Neural crest cell (in vitro differentiated cells): ENCODE measurements at regions not wholly inside any gene's neighbourhood (a gene's known extent, or its start where the extent isn't known, plus 50 kb on each side); places are given as distances from the start of the nearest gene placed in this dataset.

Experiments
- DNase-seq: peaks from one replicate; pipeline ENCODE4 v3.0.0; 2021; ENCODE audit warnings: low read depth, mixed read lengths, low spot score
- H3K27ac Mint-ChIP-seq: one replicate; pipeline ENCODE4 v1.8.0; 2021; ENCODE audit warnings: mild to moderate bottlenecking, mixed read lengths; ENCODE audit not compliant: unreplicated experiment
- H3K27me3 Mint-ChIP-seq: 2 replicates; pipeline ENCODE4 v1.8.0; 2021; ENCODE audit warnings: low read depth, mild to moderate bottlenecking, mixed read lengths
- H3K36me3 Mint-ChIP-seq: 2 replicates; pipeline ENCODE4 v1.8.0; 2021; ENCODE audit warnings: low read depth, mild to moderate bottlenecking, mixed read lengths
- H3K4me1 Mint-ChIP-seq: 2 replicates; pipeline ENCODE4 v1.8.0; 2021; ENCODE audit warnings: mixed read lengths
- H3K4me3 Mint-ChIP-seq: one replicate; pipeline ENCODE4 v1.8.0; 2021; ENCODE audit warnings: mild to moderate bottlenecking, mixed read lengths
- H3K9me3 Mint-ChIP-seq: 2 replicates; pipeline ENCODE4 v1.8.0; 2021; ENCODE audit warnings: mixed read lengths
- TF ChIP-seq, protein P1 (sequence below): fragments of 200-600 bp; sonication (generic); conservative IDR thresholded peaks from 2 replicates; pipeline ENCODE4 v1.5.0; 2021; ENCODE audit warnings: antibody characterized with exemption, mild to moderate bottlenecking

DNA sequence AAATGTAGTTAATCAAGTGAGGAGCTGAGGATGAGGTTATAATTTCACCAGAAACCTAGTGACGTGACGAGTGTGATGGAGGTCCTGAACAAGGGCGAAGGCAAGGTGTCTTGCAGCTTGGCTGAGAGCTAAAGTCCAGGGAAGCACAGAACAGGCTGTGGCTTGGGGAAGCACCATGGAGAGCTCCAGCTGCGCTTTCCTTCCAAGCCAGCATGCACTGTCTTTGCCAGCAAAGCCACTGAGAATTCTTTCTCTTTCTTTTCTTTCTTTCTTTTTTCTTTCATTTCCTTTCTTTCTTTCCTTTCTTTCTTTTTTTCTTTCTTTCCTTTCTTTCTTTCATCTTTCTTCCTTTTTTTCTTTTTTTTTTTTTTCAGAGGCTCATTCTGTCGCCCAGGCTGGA, 239.3 kb downstream of the FBXO15 start:
- Mint-ChIP-seq H3K4me1 (no peaks in the 10 kb centered on the region), H3K27ac (no peak overlapping the region), H3K4me3 (no peak overlapping the region), H3K27me3 (peaks cover 33% of the 10 kb centered on the region), H3K36me3 (no peaks in the 10 kb centered on the region), H3K9me3 (no peaks in the 10 kb centered on the region)
- TF ChIP-seq, protein P1, sequence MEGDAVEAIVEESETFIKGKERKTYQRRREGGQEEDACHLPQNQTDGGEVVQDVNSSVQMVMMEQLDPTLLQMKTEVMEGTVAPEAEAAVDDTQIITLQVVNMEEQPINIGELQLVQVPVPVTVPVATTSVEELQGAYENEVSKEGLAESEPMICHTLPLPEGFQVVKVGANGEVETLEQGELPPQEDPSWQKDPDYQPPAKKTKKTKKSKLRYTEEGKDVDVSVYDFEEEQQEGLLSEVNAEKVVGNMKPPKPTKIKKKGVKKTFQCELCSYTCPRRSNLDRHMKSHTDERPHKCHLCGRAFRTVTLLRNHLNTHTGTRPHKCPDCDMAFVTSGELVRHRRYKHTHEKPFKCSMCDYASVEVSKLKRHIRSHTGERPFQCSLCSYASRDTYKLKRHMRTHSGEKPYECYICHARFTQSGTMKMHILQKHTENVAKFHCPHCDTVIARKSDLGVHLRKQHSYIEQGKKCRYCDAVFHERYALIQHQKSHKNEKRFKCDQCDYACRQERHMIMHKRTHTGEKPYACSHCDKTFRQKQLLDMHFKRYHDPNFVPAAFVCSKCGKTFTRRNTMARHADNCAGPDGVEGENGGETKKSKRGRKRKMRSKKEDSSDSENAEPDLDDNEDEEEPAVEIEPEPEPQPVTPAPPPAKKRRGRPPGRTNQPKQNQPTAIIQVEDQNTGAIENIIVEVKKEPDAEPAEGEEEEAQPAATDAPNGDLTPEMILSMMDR, result no peak
- DNase-seq, result peak; percentile 26

DNA sequence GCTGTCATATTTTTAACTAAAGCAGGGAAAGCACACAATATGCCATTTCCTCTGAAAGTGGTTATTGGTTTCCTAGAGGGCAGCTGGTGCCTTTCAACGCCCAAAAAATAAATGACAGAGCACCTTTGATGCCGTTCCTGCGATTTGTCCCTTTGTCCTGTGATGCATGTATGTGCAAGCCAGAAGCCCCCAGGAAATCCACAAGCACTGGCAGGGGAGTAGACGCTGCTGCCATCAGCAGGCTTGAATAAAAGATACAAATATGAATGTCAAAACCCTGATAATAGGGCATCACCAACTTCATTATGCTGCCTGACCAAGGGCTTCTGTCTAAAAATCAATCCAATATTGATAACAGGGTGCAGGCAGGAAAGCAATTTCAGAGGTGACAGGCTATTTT, 246.1 kb downstream of the FBXO15 start:
- H3K9me3 Mint-ChIP-seq, result no peaks in the 10 kb centered on the region
- H3K4me1 Mint-ChIP-seq, result no peaks in the 10 kb centered on the region
- H3K27me3 Mint-ChIP-seq, result peaks cover 24% of the 10 kb centered on the region
- no peak overlapping the region for H3K27ac Mint-ChIP-seq
- H3K36me3 Mint-ChIP-seq, result no peaks in the 10 kb centered on the region
- no peak overlapping the region for H3K4me3 Mint-ChIP-seq
- no peak for DNase-seq
- TF ChIP-seq, protein P1, result no peak

DNA sequence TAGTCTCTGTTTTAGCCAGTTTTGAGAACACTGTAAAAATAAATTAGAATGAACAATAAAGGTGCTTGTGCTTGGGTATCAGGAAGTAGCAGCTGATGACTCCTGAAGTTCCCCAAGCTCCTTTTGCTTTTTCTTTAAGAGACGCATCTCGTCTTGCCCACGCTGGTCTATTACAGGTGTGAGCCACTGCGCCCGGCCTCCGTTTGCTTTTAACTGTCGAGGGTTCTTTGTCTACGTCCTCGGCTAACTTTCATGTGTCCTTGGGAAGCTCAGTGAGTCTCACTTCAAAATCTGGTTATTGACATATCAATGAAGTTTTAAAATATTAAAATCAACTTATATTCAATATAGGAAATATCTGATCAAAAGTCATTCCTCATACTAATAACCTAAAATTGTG, 246.5 kb downstream of the FBXO15 start:
- H3K36me3 Mint-ChIP-seq, result no peaks in the 10 kb centered on the region

DNA sequence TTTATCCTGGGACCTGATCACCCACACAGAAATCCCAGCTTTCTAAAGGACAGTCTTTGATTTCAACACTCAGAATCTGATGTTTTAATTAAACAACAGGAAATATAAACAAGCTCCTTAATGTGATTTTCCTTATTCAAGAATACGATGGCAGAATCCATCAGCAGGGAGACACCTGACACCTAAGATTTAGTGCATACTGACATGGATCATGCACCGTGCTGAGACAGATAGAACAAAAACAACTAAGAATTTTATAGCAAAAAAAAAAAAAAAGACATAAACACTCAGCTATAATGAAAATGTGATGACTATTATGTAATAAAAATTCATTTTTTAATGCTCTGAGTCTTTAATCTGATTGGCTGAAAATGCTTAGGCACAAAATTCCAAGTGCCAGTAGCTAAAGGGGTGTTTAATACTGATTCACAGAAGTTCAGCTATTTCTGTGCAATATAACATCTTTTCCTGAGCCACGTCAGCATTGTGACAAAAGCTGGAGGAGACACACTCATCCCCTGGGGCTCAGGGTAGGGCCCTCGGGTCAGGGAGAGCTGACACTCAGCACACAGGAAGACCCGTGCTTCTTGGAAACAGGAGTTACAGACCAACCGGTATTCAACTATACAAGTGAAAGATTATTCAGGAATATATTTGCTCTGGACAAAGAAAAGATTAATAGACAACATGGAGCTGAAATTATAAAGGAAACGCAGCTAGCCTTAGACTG, 247.4 kb downstream of the FBXO15 start:
- H3K36me3 Mint-ChIP-seq, result no peaks in the 10 kb centered on the region
- TF ChIP-seq, protein P1, result no peak
- H3K4me1 Mint-ChIP-seq, result peaks cover 3% of the 10 kb centered on the region
- H3K27ac Mint-ChIP-seq, result no peak overlapping the region
- DNase-seq, result no peak
- H3K4me3 Mint-ChIP-seq, result no peak overlapping the region
- H3K27me3 Mint-ChIP-seq, result peaks cover 11% of the 10 kb centered on the region
- no peaks in the 10 kb centered on the region for H3K9me3 Mint-ChIP-seq

More for the DNA sequence above, 246.5 kb downstream of the FBXO15 start:
- Mint-ChIP-seq H3K4me1 (no peaks in the 10 kb centered on the region), H3K27me3 (peaks cover 19% of the 10 kb centered on the region), H3K4me3 (no peak overlapping the region), H3K9me3 (no peaks in the 10 kb centered on the region), H3K27ac (no peak overlapping the region)
- TF ChIP-seq, protein P1, result no peak
- no peak for DNase-seq

DNA sequence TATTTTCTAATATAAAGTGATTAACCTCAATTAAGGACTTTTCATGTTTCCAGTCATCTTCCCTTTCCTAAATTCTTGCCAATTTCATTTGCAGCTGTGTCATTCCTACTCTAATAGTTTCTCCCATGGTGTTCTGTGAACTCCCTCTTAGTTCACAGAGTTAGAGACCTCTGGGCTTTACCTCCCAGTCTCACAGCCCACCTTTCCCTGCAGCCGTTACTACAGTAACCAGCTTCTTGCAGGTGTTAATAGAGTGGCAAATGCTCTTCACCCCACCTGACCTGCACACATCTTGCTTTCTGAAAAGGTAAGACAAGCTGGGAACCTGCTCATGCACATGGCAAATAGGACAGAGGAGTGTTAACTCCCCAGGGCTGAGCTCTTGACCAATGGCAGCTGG, 250.1 kb downstream of the FBXO15 start:
- Mint-ChIP-seq H3K27ac (no peak overlapping the region), H3K4me1 (peaks cover 3% of the 10 kb centered on the region), H3K36me3 (no peaks in the 10 kb centered on the region), H3K27me3 (peaks cover 3% of the 10 kb centered on the region), H3K9me3 (no peaks in the 10 kb centered on the region), H3K4me3 (no peak overlapping the region)
- DNase-seq, result no peak
- TF ChIP-seq, protein P1, result no peak
